ENCODE measurements at regions not wholly inside any gene's neighbourhood (a gene's known extent, or its start where the extent isn't known, plus 50 kb on each side); places are given as distances from the start of the nearest gene placed in this dataset.

GRCh38 chr17:77740481-77740880 lies 218.0 kb upstream of the TNRC6C start:
- TF ChIP-seq POLR2A (IDR thresholded peaks at IDR 0.05) (no peak), CTCF (IDR thresholded peaks at IDR 0.05) (no peak), POLR2AphosphoS5 (IDR thresholded peaks at IDR 0.05; ENCODE audit: insufficient read depth in 1 of 2, low read depth in 1 of 2) (no peak)

All from vagina (tissue), 2 donors.